RKO (cell line): ENCODE measurements at regions not wholly inside any gene's neighbourhood (a gene's known extent, or its start where the extent isn't known, plus 50 kb on each side); places are given as distances from the start of the nearest gene placed in this dataset.
A peak's percentile ranks its signal among the peaks of the same experiment; 100 is the strongest.

ENCODE experiments used
- DNase-seq: peaks from one replicate; pipeline ENCODE4 v3.0.0-alpha.2; 2016; ENCODE audit warnings: low spot score

DNA sequence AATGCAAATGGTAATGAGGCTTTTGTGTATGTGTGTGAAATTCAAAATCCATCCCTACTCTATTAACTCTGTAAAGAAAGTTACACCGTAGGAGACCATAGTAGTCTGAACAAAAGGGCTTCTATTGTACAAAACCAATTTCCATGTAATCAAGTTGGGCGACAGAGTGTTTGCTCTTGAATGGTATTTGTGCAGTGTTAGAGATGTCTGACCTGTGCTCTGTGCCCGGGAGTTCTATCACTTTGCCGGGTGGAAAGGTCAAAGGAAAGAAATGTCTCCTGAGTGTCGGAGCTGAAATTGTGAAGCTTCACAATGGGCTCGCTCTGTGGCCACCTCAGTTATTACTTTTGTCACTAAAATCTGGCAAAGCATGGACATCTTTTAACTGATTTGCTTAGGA is 312.0 kb downstream of the SAMD5 start:
- DNase-seq, result no peak

DNA sequence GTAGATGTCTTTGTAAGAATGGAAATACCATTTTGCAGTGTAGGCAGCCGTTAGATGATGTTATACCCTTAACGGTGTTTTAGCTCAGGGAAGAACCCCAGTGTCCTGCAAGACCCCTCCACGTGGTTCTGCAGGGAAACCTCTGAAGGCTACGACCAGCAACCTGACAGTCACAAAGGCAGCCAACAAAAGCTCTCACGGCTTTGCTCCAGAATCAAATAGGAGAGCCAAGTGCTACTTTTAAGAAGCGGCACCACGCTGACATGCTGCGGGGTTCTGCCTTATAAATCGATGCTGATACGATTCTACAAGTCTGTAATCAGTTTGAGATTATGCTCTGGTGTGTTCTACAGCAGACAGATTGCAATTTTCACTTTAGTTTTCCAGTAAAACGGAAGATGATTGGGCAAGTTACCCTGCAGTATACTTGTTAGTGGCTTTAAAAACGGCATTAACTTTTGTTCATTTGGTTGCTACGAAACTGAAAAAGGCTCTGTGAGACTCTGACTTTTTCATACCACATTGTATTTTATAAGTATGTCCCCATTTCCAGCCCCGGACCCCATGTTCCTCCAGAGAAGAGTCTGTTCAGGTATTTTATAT is 312.9 kb downstream of the SAMD5 start:
- no peak for DNase-seq

- no peak for DNase-seq
These were observed 315.4 kb downstream of the SAMD5 start for GRCh38 chr6:147823936-147824335.

GRCh38 chr6:147825848-147826247 is 317.4 kb downstream of the SAMD5 start:
- no peak for DNase-seq

DNA sequence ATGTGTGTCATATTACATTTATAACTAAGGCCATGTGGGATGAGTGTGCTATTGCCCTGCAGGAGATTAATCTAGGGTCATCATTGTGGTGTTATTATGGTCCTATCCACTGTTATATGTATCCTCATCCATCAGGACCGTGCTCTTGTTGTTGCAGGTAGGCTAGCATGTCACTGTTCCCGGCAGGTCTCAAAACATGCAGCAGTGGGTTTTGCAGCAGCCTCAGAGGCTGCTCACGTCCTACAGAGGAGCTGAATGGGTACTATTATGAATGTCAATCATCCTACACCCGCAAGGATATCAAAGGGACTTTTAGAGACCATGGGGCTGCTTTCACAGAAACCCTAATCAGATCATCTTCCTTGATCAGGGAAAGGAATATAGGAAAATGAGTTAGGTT is 318.2 kb downstream of the SAMD5 start:
- no peak for DNase-seq

DNA sequence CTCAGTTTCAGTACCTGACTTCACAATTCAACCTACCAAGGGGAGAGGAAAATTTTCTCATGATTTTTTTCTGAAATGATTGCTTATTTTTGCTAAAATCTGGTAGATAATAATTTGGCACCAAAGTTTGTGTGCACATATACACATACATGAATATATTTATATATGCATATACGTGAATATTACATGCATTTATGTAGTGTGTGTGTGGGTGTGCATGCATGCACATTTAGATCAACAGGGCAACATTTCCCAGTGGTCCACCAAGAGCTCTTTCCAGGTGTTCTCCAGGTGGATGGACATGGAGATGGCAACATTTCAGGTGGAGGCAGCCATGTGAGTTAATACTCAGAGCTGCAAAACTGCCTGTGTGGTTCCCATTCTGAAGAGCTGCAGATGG is 320.9 kb downstream of the SAMD5 start:
- DNase-seq, result no peak

GRCh38 chr6:147829835-147830234 is 321.3 kb downstream of the SAMD5 start:
- DNase-seq, result no peak

DNA sequence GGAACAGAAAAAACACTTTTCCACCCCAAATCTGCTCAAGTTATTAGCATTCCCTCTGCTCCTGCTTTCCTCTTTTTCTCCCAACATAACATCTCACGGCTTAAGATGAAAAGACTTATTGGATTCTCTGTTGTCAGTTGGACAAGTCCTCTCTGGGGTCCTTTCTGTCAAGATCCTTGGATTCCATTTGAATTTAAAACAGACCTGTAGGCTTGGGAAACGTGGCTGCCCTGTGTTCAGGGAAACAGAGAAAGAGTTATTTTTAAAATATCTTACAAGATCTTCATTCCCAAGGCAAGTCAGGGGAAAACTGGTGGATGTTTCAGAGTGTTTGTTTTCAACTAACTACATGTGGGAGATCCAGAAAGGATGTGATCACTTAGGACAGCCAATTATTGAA is 322.9 kb downstream of the SAMD5 start:
- DNase-seq, result no peak

- no peak for DNase-seq
These were observed 325.1 kb downstream of the SAMD5 start for GRCh38 chr6:147833607-147834006.

GRCh38 chr6:147834084-147834776 is 325.7 kb downstream of the SAMD5 start:
- no peak for DNase-seq

DNA sequence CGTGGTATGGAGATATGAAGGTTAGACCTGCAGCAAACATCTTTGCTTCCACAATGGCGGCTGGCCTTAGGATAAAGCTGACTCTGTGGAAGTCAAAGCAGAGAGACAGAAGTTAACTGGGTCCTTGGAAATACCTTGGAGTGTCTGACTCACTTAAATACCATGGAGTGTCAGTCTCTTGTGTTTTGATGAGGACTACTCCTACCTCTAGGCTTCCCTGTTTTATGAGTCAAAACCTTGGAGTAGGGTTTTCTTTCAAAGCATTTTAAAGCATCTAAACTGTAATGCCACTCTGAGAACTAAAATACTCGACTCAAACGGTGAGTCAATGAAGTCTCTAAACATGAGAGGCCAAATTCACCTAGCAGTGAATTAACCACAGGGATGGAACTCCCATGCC is 329.1 kb downstream of the SAMD5 start:
- DNase-seq, result no peak

DNA sequence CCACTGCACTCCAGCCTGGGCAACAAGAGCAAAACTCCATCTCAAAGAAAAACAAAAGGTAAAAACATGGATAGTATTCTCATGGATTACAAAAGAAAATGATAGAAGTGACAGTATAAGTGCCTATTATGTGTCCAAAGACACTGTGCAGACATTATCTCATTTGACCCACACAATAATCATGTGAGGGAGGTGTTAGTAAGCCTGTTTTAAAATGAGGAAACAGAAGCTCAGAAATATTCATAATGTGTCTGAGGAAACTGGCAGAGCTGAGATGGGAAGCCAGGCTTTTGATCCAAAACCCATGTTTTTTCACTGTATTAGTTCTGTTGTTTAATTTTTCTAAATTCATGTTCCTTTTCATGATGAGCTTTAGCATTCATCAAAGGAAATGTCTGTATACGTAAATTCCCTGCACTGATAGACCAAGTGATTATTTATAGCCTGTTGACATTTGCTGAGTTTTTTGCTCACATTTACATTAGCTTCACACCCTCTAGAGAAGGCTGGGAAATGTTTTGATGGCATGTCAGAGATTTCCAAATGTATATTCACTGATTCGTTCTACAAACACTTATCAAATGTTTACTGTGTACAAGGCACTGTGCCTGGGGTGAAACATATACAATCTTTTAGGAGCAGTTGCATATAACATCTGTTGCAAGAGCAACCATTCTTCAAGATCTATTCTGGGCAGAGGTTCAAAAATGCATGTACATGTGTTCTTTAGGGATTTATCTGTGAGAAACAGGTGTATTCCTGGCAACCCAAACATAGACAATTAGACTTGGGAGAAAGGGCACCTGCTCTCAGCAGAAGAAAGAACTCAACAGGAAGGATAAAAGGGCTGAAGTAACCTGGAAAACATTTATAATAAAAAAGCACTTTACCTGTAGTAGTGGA is 331.5 kb downstream of the SAMD5 start:
- no peak for DNase-seq

DNA sequence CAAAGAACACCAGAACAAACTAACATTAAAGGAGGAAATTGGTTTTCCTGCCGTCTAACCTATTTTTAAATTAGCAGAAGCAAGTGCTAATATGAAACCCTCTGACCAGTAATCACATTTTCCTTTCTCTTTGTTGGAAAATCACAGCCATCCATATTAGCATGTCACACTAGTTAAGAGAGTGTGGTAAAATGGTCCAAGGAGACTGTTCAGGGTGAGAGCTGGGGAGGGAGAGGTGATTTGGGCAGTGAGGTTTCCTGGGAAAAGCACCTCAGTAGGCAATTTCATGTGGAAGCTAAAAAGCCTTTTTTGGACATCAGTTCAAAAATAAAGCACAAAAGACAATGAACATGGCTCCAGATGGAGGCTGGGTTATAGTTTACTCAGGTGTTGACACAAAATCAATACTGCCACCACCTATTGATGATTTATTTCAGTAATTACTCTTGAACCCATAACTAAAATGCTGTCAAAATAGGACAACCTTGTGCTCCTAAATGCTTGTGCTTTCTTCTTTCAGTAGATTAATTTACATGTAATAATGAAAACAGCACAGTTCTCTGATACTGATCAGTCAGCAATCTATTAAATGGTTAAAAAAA is 333.2 kb downstream of the SAMD5 start:
- no peak for DNase-seq

DNA sequence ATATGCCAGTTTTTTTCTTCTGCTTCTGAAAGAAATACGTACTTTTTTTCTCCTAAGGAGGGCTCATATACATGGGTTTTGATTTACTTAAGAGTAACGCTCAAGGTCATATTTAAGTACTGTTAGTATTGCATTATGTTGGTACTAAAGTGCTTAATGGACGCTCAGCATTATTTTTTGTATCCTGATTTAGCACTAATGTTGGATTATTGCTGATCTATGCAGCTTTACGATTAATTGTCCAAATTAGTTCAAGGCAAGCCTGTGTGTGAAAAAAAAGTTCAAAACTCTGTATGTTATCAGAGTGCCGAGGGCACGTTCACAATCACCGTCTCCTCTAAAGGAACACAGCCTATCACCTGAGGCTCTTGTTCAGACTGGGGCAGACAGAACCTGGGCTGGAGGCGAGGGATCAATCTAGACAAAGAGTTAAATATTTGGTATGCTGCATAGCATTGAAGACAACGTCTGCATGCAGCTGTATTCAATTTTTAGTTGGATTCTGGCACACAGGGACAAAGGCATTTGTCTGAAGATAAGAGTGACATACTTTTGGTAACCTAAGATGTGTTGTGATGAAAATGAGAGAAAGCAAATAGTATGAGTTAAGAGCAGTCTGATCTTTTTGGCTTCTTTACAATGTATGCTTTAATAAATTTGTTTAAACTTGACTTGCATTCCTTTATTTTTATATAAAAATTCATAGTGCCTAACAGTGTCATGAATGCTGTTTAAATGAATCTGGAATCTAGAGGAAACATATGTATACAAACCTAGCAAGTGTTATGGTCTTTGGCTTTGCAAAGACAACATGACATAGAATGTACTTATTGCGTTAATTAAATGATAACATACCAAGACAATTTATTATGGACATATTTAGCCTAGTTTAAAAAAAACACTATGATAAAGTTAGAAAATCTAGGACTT is 341.2 kb downstream of the SAMD5 start:
- DNase-seq, result no peak

DNA sequence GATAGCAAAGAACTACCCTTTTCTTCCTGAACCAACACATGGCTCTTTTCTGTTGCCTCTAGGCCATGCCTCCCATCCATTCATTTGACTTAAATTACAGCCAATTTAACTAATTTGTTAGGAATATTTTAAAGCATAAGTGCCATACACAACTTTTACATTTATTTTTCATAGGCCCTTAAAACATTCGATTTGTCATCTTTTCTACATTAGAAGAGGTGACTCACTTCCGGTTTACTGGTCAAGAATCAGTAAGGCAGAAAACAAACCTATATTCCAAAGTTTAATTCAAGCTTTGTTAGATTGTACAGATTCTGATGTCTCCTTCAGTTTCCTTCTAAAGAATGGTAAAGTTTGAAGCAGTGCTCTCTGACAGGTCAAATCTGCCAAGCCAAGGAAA is 344.3 kb downstream of the SAMD5 start:
- peak; percentile 21 for DNase-seq

DNA sequence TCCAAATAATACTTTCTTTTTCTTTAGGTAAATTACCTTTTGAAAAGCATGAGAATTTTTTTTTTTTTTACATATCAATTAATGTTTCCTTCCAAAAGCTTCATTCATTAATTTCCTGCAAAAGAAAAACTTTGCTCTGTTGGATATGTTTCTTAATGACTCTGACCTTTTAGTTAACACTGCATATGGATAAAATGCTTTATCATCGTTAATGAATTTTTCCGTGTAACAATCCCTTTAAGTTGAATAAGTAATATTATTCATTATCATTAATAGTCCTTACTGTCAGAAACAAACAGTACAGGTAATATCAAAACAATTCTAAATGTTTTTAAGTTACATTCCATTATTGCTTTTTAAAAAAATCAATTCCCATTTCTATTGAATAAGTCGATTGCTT is 345.1 kb downstream of the SAMD5 start:
- no peak for DNase-seq

DNA sequence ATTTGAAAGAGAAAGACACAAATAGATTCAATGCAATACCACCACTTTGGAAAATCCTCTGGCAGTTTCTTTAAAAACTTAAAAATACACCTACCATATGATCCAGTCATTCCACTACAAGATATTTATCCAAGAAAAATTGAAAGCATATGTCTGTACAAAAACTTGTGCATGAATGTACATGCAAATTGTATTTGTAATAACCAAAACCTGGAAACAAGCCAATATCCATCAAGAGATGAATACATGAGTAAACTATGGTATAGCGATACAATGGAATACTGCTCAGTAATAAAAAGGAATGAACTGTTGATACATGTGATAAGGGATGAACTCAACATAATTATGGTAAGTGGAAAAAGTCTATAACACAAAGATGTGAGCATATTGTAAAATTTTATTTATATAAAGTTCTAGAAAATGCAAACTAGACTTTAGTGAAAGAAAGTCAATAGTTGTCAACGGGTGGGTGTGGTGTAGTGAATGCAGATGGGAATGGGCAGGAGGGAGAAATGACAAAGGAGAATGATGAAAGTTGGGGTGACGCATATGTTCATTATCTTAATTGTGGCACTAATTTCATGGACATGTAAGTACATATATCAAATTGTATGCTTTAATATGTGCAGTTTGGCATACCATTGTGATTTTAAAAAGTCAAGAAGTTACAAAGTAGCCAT is 347.5 kb downstream of the SAMD5 start:
- no peak for DNase-seq

DNA sequence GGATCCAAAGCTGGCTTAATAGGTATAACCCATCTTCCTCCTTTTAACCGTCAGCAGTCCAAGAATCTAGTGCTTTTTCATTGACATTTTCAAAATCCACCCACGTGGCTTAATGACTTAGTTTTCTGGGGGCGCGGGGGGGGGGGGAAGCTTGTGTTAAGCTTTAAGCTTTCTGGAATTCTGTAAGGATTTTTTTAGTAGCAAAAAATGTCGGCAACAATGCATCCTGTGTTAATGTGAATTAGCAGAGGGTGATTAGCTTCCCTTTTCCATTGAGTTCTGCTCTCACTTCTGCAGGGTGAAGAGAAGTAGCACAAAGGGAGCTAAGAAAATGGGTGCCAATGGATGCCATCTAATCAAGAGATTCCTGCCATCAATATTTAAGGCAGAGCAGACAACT is 348.2 kb downstream of the SAMD5 start:
- no peak for DNase-seq

GRCh38 chr6:147858421-147858820 is 349.9 kb downstream of the SAMD5 start:
- no peak for DNase-seq

- no peak for DNase-seq
These were observed 350.6 kb downstream of the SAMD5 start for GRCh38 chr6:147859071-147859470.

GRCh38 chr6:147861696-147862095 is 353.2 kb downstream of the SAMD5 start:
- DNase-seq, result no peak
